KOPT-K1 (cell line): ENCODE measurements at regions not wholly inside any gene's neighbourhood (a gene's known extent, or its start where the extent isn't known, plus 50 kb on each side); places are given as distances from the start of the nearest gene placed in this dataset.

Experiments used
- H3K27ac ChIP-seq: fragments of 200-600 bp; sonication (generic); 2 replicates; pipeline ENCODE4 v1.5.1; 2016; ENCODE audit warnings: antibody characterized with exemption, mild to moderate bottlenecking, low read depth, low read length; ENCODE audit not compliant: poor library complexity, severe bottlenecking
- H3K36me3 ChIP-seq: fragments of 200-600 bp; sonication (generic); 2 replicates; pipeline ENCODE4 v1.5.1; 2017; ENCODE audit warnings: antibody characterized with exemption, mild to moderate bottlenecking, low read length, moderate library complexity; ENCODE audit not compliant: insufficient read depth
- H3K9me3 ChIP-seq: fragments of 200-600 bp; sonication (generic); 2 replicates; pipeline ENCODE4 v1.5.1; 2017; ENCODE audit warnings: antibody characterized with exemption, low read length, mild to moderate bottlenecking; ENCODE audit not compliant: insufficient read depth, poor library complexity, severe bottlenecking

GRCh38 chr6:87905101-87905641 lies 142.5 kb upstream of the SPACA1 start:
- no peaks in the 10 kb centered on the region for H3K36me3 ChIP-seq
- H3K9me3 ChIP-seq: no peaks in the 10 kb centered on the region
- no peak overlapping the region for H3K27ac ChIP-seq

- Histone ChIP-seq H3K9me3 (no peaks in the 10 kb centered on the region), H3K36me3 (no peaks in the 10 kb centered on the region), H3K27ac (no peak overlapping the region)
Observed at GRCh38 chr6:87904011-87904410, 143.6 kb upstream of the SPACA1 start.

- no peaks in the 10 kb centered on the region for H3K9me3 ChIP-seq
- no peak overlapping the region for H3K27ac ChIP-seq
- H3K36me3 ChIP-seq: no peaks in the 10 kb centered on the region
Observed at GRCh38 chr6:87903323-87903722, 144.3 kb upstream of the SPACA1 start.

- Histone ChIP-seq H3K36me3 (no peaks in the 10 kb centered on the region), H3K9me3 (no peaks in the 10 kb centered on the region), H3K27ac (no peak overlapping the region)
Observed at GRCh38 chr6:87902383-87902782, 145.3 kb upstream of the SPACA1 start.

GRCh38 chr6:87901613-87902012 lies 146.0 kb upstream of the SPACA1 start:
- Histone ChIP-seq H3K36me3 (no peaks in the 10 kb centered on the region), H3K27ac (no peak overlapping the region), H3K9me3 (no peaks in the 10 kb centered on the region)

- no peaks in the 10 kb centered on the region for H3K36me3 ChIP-seq
- no peaks in the 10 kb centered on the region for H3K9me3 ChIP-seq
- H3K27ac ChIP-seq: no peak overlapping the region
Observed at GRCh38 chr6:87900160-87900698, 147.4 kb upstream of the SPACA1 start.

- H3K9me3 ChIP-seq: no peaks in the 10 kb centered on the region
- H3K36me3 ChIP-seq: no peaks in the 10 kb centered on the region
- no peak overlapping the region for H3K27ac ChIP-seq
Observed at GRCh38 chr6:87899499-87900147, 148.0 kb upstream of the SPACA1 start.

- Histone ChIP-seq H3K27ac (no peak overlapping the region), H3K36me3 (no peaks in the 10 kb centered on the region), H3K9me3 (no peaks in the 10 kb centered on the region)
Observed at GRCh38 chr6:87897663-87898062, 150.0 kb upstream of the SPACA1 start.

- H3K9me3 ChIP-seq: no peaks in the 10 kb centered on the region
- no peak overlapping the region for H3K27ac ChIP-seq
- no peaks in the 10 kb centered on the region for H3K36me3 ChIP-seq
Observed at GRCh38 chr6:87897013-87897412, 150.6 kb upstream of the SPACA1 start.

- Histone ChIP-seq H3K9me3 (peaks cover 4% of the 10 kb centered on the region), H3K36me3 (no peaks in the 10 kb centered on the region), H3K27ac (no peak overlapping the region)
Observed at GRCh38 chr6:87887266-87887665, 160.4 kb upstream of the SPACA1 start.

- Histone ChIP-seq H3K9me3 (peaks cover 4% of the 10 kb centered on the region), H3K36me3 (no peaks in the 10 kb centered on the region), H3K27ac (no peak overlapping the region)
Observed at GRCh38 chr6:87884203-87884602, 163.4 kb upstream of the SPACA1 start.

- Histone ChIP-seq H3K9me3 (peaks cover 4% of the 10 kb centered on the region), H3K27ac (no peak overlapping the region), H3K36me3 (no peaks in the 10 kb centered on the region)
Observed at GRCh38 chr6:87881342-87881895, 166.2 kb upstream of the SPACA1 start.

- Histone ChIP-seq H3K36me3 (no peaks in the 10 kb centered on the region), H3K9me3 (peaks cover 4% of the 10 kb centered on the region), H3K27ac (no peak overlapping the region)
Observed at GRCh38 chr6:87879132-87879861, 168.3 kb upstream of the SPACA1 start.

GRCh38 chr6:87875781-87876180 lies 171.9 kb upstream of the SPACA1 start:
- H3K27ac ChIP-seq: no peak overlapping the region
- H3K36me3 ChIP-seq: no peaks in the 10 kb centered on the region
- no peaks in the 10 kb centered on the region for H3K9me3 ChIP-seq

- Histone ChIP-seq H3K27ac (no peak overlapping the region), H3K36me3 (no peaks in the 10 kb centered on the region)
Observed at GRCh38 chr6:87873556-87873955, 171.5 kb upstream of the AKIRIN2 start.

More at GRCh38 chr6:87873556-87873955, 171.5 kb upstream of the AKIRIN2 start:
- H3K9me3 ChIP-seq: no peaks in the 10 kb centered on the region
